SIG-M5 (cell line): ENCODE measurements at regions not wholly inside any gene's neighbourhood (a gene's known extent, or its start where the extent isn't known, plus 50 kb on each side); places are given as distances from the start of the nearest gene placed in this dataset.

Source experiments
- DNase-seq: peaks from one replicate; lab custom pipeline; 2025; lab: John Stamatoyannopoulos, UW

DNA sequence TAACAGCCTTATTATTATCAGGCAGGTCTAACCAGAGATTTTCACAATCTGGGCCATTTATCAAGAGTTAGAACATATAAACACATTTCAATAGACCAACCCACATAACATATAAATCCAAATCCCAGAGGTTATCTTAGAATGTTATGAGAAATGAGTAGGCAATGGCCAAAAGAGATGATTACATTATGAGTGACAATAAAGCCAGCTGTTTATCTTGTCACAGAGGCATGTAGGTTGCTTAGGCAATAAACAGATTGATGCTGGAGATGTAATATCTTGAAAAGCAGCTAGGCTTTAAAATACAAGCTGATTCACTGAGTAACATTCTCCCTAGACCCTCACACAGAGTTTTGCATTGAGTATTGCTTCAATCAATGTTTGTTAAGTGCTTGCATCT, 148.5 kb upstream of the SESN3 start:
- no peak for DNase-seq

DNA sequence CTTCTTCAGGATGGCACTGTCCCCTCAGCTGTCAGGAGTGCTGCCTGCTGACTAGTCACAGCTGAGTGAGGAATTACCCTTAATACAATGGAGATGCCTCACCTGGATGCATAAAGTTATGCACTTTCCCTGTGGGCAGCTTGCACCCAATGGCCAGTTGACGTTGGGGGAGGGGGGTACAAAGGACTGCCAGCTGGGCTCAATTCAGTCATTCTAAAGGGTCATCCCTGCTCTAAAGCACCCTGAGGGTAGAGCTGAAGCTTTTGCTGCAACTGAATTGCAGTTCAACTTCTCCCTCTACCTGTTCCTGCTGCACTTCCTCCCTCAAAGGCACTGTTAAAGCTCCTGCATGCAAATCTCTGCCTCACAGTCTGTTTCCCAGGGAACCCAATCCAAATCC, 147.8 kb upstream of the SESN3 start:
- no peak for DNase-seq

DNA sequence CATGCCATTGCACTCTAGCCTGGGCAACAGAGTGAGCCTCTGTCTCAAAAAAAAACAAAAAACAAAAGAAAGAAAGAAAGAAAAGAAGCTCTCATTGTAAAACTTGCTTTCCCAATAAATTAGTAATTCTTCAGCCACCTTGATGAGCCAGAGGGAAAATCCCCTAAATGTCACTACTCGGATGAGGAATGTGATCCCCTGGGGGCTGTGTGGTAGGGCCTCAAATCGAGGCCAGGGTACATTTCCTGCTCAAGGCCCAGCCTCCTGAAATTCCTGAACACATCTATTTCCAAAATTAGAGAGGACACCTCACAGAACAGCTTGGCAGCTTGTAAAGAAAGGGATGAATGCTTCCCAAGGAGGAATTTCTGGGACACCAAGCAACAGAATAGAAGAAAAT, 147.1 kb upstream of the SESN3 start:
- DNase-seq = no peak

DNA sequence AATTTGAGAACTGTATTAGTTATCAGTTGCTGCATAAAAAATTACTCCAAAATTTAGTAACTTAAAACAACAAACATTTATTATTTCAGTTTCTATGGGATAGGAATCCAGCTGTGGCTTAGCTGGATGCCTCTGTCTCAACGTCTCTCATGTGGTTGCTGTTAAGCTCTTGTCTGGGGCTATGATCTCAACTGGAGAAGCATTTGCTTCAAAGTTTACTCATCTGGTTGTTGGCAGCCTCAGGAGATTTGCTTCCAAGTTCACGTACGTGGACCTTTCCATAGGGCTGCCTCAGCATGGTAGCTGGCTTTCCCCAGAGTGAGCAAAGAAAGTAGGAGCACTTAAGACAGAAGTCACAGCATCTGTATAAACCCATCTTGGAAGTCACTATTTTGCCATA, 144.9 kb upstream of the SESN3 start:
- no peak for DNase-seq

DNA sequence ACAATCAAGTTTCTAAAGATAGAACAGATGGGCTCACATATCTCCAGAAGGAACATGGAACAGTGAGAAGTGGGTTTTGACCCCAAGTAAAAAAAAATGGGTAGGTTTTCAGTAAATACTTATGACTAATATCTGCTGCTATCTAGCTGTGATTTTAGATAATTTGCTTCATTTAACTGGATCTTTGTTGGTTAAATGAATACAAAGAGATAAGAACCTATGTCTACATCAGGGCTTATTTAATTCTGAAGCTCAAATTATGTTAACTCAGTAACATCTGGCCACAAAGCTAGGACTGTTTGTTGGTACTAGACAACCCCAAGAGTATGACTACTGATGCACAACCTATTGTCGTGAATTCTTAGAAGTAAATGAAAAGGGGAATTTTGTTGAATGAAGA, 144.4 kb upstream of the SESN3 start:
- DNase-seq = no peak

DNA sequence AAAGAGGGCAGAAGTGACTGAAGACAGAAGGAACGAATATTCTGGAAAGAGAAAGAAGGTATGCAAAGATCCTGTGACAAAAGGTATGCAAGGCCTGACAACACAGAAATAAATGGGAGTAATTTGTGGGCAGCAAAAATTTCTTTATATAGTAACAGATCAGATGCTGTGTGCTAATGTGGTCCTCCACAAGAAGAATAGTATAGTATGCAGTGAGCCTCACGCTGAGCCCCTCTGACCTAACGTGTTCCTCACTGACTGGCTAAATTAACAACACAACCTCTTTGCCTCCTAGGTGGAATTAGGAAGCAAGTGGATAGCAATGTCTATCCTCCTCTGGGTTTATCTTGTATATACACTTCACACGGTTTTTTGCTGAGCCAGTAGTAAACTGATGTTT, 143.1 kb upstream of the SESN3 start:
- no peak for DNase-seq

DNA sequence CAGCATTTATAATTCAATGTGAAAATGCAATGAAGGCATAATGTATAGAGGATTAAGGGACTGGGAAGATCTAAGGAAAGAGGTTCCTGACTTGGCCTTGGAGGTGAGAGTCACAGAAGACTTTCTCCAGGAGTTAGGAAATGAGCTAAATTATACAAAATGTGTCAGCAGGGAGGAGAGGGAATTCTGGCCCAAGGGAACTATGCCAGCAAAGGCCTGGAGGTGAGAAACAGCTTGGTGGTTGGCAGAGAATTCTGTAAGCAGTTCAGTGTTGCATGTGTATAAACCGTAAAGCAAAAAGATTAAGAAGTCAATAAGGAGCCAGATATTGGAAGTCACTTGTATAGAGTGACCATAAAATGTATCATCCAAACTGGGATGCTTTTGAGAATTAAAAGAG, 142.2 kb upstream of the SESN3 start:
- DNase-seq = no peak

DNA sequence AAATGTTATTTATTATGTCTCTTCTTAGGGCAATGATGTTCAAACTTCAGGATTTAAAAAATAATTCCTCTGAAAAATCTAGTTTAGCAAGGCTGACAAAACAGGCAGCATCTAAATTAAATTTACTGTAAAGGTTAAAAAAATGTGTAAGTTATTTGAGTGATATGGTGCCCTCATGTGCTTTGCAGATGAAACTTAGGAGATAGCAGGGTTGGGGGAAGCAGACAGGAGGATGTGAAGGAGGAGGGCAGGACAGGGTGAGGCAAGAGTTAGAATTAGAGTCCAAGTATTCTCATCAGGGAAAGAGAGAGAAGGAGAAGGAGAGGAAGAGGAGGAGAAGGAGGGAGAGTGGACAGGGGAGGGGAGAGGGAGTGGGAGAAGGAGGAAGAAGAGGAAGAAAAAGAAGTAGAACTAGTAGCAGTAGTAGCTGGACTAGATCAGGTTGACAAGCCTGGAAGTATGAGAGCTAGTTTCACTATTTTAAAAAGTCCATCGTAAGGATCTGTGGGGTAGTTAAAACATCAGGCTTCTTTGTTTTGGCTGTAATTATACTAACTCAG, 141.2 kb upstream of the SESN3 start:
- no peak for DNase-seq

DNA sequence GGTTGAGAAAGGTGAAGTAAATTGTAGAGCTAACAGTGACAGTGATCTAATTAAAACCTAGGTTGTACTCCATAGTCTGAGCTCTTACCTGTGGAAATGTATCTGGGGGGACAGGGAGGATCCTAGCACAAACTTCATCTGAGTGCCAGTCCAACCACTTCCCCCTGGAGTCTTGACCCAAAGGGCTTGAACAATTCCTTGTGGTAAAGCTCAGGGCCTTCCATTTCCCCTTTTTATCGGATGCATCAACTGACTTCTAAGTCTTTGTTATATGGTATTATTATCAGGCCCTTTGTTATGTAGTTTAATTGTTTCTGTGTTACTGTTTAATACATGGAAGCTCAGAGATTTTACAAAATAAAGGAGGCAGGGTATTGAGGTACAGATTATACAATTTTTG, 140.2 kb upstream of the SESN3 start:
- DNase-seq = peak; percentile 20

DNA sequence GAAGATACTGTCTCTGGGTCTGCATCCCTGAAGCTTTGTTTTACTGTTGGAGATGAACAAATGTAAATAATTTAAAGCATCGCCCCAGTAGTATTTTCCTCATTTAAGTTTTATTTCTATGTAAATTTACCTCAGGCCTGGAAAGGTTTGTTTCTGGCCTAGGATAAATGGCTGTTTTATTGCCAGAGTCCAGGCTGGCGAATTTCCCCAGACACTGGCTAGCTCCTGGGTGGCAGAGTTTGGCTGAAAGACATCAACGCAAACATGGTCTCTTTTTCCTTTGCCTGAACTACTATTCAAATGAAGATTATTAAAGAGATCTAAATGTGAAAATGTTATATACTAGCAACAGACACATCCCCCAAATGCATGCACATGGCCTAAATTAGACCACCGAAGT, 136.7 kb upstream of the SESN3 start:
- no peak for DNase-seq

DNA sequence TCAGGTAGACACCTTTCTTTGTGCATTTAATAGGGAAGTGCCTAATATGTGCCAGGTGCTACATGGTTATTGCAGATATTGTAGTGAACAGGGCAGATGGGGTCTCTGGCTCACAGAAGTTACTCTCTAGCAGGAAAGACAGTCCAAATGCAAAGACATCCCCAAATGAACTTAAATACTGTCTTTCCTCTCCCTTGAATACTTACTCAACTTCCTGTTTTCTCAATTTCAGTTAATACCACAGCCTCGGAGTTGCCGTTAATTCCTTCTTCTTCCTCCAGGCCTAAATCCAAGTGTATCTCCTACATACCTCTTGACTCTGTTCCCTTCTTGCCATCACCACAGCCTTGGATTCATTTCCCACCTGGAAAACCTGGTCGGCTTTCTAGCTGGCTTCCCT, 134.3 kb upstream of the SESN3 start:
- DNase-seq = peak; percentile 63

DNA sequence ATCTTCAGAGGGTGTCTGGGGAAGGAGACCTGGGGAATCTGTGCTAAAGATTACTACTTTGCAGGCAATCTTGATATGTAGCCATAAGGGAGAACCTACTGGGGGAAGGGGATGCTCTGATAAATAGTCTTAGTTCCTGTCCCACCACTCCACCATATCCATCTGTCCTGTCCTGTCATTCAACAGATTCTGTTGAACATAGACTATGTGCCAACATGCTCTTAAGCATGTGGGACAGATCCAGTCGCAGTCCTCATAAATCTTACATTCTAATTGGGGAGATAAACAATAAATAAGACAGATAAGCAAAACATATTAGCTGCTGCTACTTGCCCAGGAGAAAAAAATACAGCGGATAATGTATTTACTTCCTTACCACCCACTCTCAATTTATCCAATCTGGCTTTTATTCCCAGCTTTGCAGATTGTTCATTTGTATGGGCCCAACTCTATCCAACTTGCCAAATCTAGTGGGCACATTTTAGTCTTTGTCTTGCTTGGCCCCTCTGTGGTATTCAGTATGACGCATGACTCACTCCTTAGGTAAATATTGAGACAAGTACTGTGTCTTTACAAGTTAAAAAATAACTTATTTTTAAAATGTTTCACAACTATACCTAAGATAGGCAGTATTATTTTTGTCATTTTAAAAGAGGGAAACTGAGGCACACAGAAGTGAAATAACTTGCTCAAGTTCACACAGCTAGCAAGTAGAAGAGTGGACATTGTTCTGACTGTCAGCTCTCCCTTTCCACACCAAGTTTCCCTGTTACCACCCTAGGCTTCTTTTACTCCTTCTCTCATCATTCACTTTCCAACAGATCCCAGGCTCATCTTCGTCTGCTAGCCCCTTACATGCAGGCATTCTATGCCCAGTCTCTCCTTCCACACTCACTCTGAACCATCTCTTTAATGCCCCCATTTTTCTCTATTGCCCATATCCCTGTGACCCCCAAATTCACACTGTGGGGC, 133.6 kb upstream of the SESN3 start:
- peak; percentile 39 for DNase-seq

DNA sequence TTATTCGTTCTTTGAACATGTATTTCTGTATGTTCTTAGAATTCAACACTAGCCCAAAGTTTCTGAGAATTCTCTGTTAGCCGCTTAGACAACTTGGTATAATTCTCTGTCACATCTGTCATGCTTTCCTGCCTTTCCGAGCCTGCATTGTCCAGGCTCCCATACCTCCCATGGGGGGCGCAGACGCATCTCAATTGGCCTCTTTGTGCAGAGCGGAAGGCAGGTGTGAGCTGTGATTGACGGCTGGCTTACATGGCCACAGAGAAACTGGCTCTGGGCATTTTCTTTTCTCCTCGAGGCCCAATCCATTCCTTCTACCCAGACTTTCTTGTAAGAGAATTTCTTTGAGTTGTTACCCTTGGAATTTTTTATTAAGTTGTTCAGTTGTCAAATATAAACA, 132.7 kb upstream of the SESN3 start:
- no peak for DNase-seq

DNA sequence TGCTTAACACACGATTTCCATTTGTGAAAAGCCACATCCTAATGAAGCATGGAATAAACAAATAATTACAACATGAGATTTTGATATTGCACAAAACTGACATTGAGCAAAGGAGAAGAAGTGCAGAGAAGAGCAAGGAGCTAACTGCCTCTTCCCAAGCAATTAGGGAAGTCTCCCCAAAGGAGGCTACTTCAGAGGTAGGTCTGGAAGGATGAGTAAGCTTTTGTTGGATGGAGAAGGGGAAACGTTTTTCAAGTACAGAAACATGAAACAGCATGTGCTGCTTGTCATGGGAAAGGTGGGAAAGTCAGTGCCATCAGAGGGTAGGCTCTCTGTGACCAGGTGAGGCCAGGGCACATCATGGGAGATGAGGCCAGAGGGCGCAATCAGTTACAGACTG, 132.2 kb upstream of the SESN3 start:
- DNase-seq = no peak

DNA sequence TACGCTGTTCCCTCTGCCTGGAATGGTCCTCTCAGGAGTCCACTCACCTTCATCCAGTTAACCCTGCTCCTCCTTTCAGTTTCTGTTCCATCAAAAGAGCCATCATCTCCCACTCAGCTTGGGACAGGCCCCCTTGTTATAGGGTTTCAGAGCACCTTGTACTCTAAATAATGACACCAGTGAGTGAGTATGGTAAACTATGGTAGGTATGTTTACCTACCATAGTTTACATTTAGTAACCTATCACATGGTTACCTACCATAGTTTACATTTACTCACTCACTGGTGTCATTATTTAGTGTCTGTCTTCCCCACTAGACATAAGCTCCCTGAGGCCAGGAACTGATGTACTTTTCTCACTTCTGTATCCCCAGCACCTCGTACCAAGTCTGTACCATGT, 130.2 kb upstream of the SESN3 start:
- no peak for DNase-seq

DNA sequence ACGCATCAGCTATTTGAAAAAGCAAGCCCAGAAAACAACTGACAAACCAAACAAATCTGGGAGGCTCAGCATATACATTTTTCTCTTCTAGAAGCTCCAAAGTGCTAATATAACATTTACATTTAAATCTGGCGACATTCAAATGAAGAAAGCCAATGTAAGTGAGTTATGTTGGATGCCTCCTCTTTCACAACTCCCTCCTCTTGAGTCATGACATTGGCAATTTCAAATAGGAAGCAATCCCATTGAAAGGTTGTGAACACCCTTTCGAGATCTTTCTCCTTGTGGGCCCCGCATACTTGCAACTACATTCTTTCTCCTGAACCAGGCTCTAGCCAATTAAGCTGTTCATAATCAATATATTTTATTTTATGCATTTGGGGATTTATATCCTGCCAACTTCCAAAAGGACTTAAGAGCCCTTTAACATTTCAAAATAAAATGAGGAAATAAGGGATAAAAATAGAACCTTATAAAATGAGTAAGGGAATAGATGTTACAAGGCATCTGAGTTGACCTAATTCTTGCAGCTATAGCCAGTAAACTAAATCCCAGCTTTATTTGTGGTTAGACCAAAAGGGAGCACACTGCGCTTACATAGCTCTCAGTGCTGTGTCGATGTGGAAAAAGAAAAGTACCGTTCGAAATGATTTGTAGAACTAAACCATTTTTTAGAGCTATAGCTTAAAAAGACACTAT, 129.5 kb upstream of the SESN3 start:
- no peak for DNase-seq

DNA sequence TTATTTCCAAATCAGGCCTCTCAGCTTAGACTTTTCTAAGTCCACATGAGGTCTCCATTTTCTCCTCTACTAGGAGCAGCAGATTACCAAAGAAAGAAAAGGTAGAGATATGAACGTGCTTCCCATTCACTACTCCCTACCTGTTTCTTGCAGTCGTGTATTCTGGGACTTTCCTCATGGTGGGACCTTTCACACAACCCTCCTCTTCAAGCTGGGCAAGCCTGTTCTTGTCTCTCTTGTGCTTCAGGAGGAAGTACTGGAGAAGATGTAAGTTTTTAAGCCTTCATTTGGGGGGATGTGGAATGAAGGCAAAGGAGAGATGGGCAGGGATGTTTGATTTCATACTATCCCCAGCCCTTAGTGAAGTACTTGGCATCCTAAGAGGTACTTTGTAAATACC, 128.8 kb upstream of the SESN3 start:
- no peak for DNase-seq

DNA sequence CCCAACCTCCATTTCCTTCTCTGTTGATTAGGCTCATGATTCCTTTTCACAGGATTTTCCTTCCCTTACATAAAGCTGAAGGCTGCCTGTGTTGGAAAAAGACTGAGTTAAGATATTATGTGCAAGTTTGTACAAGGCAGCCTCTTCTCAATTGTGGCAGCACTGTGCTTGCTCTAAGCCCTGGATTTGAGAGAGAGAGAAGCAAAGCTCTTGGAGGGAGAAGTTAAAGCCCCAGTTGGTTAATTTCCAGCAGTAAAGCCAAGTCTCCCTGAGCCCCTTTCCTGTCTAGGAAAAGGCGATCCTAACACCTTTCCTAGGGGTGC, 128.3 kb upstream of the SESN3 start:
- no peak for DNase-seq

DNA sequence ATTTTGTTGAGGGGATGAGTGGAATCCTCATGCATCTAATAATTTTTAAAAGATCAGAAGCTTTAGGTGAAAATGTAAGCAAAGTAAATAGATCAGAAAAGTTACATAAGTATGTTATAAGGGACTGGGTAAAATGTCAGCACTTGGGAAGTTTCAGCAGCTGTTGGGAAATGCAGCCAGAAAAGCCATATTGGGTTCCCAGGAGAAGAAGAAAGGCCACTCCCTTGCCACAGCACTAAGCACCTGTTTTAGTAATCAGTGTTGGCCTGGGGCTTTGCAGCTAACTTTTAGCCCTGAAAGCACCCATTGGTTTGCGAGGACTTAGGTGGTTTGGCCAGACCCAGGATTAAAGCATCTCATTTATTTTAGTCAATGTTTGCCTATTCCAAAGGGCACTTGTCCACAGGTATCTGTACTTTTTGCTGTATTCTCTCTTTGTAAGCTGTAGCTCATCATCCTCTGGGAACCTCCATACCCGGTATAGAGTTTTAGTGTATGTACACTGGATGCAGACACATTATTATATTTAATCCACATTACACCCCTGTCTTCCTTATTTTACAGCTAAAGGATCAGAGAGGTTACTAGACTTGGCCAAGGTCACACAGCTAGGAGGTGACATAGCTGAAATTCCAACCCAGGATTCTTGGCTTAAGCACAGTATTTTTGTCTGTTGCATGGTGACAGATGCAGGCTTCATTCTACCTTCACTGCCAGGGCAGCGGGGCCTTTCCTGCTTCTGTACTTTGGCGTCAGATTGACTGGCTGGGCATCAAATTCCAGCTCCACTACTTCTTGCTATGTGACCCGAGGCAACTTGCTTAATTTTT, 127.7 kb upstream of the SESN3 start:
- DNase-seq = no peak

DNA sequence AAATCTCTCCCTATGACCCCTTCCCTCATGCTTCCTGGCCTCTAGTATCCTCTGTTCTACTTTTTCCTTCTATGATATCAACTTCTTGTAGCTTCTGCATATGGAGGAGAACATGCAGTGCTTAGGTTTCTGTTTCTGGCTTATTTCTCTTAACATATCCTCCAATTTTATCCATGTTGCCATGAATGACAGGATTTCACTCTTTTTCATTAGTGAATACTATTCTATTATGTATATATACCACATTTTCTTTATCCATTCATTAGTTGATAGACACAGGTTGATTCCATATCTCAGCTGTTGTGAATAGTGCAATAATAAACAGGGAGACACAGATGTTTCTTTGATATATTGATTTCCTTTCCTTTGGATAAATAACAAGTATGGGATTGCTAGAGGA, 123.3 kb upstream of the SESN3 start:
- DNase-seq = no peak

DNA sequence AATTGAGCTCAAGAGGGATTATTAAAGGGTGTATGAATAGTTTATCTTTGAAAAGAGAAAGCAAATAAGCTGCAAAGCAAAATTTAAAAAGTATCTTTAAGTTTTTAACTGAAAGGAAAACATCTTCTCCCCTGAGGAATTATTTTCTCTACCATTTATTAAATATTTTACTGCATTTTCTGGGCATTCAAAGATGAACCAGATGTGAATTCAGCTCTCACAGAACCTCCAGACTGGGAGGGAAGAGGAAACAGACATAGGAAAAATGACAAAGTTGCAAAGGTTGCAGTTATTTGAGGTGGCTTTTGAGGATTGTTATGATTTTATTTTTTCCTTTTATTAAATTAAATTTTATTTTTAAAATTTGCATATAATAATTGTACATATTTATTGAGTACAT, 122.7 kb upstream of the SESN3 start:
- DNase-seq = no peak

DNA sequence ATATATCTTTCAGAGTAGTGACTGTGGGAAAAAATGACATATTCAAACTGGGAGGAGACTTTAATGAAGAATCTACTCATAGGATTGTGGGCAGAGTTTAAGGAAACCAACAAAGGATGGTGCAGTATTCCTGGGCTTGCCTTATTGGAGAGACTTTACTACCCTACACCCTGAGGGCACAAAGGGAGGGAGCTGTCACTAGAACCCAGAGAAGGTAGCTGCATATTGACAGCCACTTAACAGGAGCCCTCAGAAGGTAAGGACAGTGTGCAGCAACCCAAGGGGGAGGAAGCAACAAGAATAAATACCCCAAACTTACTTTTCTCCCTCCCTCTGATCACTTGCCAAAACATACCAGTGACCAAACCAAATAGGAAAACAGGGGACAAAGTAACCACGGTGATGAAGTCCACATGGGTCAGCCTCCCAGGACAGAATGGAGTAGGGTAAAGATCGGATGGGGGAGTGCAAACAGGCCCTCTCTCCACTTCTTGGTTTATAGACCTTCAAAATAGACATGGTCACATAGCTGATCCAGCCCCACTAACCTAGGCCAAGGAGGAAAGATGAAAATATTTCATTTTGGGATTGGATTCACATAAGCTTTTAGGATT, 121.8 kb upstream of the SESN3 start:
- no peak for DNase-seq
